ENCODE measurements at regions not wholly inside any gene's neighbourhood (a gene's known extent, or its start where the extent isn't known, plus 50 kb on each side); places are given as distances from the start of the nearest gene placed in this dataset.
"Not testable (repeated sequence)": the region's sequence is repeated elsewhere in the genome, so short reads cannot be mapped to it uniquely, and the experiment has no call there.

- no CpG with 5 or more reads among the region's 7 CpGs for WGBS (ENCODE audit: insufficient coverage, low lambda C conversion rate)
Observed at GRCh38 chr2:10224734-10225133, 78.0 kb upstream of the HPCAL1 start.

GRCh38 chr2:10225291-10226037 lies 77.2 kb upstream of the HPCAL1 start:
- Histone ChIP-seq H3K9me3 (ENCODE audit: control insufficient read depth, low read depth, low read length) (no peaks in the 10 kb centered on the region), H3K4me1 (ENCODE audit: control insufficient read depth, insufficient read depth, low read length) (peaks cover 43% of the 10 kb centered on the region), H3K27me3 (ENCODE audit: control insufficient read depth, insufficient read depth, low read length) (no peaks in the 10 kb centered on the region), H3K4me3 (ENCODE audit: low read length) (no peak overlapping the region), H3K27ac (ENCODE audit: low read length) (peak overlapping the region; percentile 30), H3K36me3 (ENCODE audit: control insufficient read depth, insufficient read depth, low read length) (no peaks in the 10 kb centered on the region)
- WGBS (ENCODE audit: insufficient coverage, low lambda C conversion rate), result no CpG with 5 or more reads among the region's 15 CpGs
- peak; percentile 32 to 70 for DNase-seq

More at GRCh38 chr2:10224734-10225133, 78.0 kb upstream of the HPCAL1 start:
- no peak overlapping the region for H3K27ac ChIP-seq (ENCODE audit: low read length)
- DNase-seq, result no peak
- no peaks in the 10 kb centered on the region for H3K27me3 ChIP-seq (ENCODE audit: control insufficient read depth, insufficient read depth, low read length)
- no peaks in the 10 kb centered on the region for H3K9me3 ChIP-seq (ENCODE audit: control insufficient read depth, low read depth, low read length)
- H3K4me3 ChIP-seq (ENCODE audit: low read length), result no peak overlapping the region
- H3K36me3 ChIP-seq (ENCODE audit: control insufficient read depth, insufficient read depth, low read length), result no peaks in the 10 kb centered on the region
- peaks cover 42% of the 10 kb centered on the region for H3K4me1 ChIP-seq (ENCODE audit: control insufficient read depth, insufficient read depth, low read length)

DNA sequence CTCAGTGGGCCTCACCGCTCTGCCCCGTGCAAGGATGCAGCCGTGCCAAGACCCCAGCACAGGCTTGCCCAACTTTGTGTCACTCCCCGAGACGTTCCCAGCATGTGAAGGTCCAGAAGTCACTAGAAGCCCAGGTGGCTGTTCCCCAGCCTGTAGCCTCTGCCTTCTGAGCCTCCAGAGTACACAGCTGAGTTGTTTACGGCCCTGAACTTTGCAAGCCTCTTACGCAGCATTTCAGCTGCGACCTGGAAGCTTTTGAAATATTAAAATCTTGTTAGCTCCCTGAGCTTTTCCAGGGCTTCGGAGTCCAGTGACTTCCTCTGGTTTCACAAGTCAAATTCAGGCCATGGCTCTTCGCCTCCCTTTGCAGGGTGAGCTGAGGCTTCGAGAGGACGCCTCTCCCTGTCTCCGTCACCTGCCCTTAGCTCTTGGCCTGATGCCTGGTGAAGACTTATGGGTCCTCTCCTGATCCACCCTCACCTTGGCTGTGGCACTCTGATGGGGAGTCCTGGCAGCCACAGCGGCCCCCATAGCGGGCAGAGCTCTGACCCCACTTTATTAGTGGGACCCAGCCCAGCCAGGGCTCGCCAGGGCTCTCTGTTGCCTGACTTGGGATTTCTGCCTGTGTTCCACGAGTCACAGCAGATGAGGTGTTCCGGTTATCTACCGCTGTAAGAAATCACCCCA lies 76.5 kb upstream of the HPCAL1 start:
- WGBS (ENCODE audit: insufficient coverage, low lambda C conversion rate), result no CpG with 5 or more reads among the region's 19 CpGs

DNA sequence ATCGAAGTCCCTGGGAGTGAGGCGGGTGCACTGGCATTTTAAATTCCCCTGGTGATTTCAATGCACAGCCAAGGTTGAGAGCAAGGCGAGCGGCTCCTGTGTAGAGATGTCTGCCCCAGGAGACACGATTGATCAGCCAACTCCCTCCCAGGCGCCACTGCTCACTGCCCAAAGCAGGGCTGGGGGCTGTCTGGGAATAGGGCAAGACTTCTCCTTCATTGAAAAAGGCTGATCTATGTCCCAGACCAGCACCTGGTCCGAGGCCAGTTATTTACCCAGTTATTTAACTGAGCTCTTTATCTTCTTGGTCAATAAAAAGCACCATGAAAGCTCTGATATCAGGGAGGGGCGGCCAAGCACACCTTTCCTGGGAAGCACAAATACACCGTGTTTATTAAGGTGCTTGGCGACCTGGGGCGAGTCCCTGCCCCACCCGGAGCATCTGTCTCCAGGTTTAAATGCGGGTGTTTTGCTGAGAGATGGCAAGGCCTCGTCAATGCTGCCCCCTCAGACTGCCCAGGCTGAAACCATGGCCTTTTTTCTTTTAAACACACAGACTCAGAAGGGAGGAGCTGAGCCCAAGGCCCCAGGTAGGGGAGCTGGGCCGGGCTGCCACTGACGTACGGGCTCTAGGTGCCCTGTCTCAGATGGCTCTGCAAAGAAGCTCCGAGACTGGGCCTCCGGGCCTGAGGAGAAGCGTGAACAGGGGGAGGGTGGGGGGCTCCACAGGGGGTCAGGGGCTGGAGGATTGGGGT lies 73.9 kb upstream of the HPCAL1 start:
- Histone ChIP-seq H3K4me3 (ENCODE audit: low read length) (no peak overlapping the region), H3K9me3 (ENCODE audit: control insufficient read depth, low read depth, low read length) (no peaks in the 10 kb centered on the region), H3K36me3 (ENCODE audit: control insufficient read depth, insufficient read depth, low read length) (no peaks in the 10 kb centered on the region), H3K27ac (ENCODE audit: low read length) (peak overlapping the region; percentile 66), H3K27me3 (ENCODE audit: control insufficient read depth, insufficient read depth, low read length) (no peaks in the 10 kb centered on the region), H3K4me1 (ENCODE audit: control insufficient read depth, insufficient read depth, low read length) (peaks cover 43% of the 10 kb centered on the region)
- 40% methylated on average over 1 of the region's 20 CpGs for WGBS (ENCODE audit: insufficient coverage, low lambda C conversion rate)
- peak; percentile 76 to 92 for DNase-seq

More for the DNA sequence above, 76.5 kb upstream of the HPCAL1 start:
- Histone ChIP-seq H3K4me3 (ENCODE audit: low read length) (no peak overlapping the region), H3K4me1 (ENCODE audit: control insufficient read depth, insufficient read depth, low read length) (peaks cover 43% of the 10 kb centered on the region), H3K27ac (ENCODE audit: low read length) (peak overlapping the region; percentile 30), H3K36me3 (ENCODE audit: control insufficient read depth, insufficient read depth, low read length) (no peaks in the 10 kb centered on the region), H3K9me3 (ENCODE audit: control insufficient read depth, low read depth, low read length) (no peaks in the 10 kb centered on the region), H3K27me3 (ENCODE audit: control insufficient read depth, insufficient read depth, low read length) (no peaks in the 10 kb centered on the region)
- peak; percentile 29 to 72 for DNase-seq

GRCh38 chr2:10229462-10230099 lies 73.1 kb upstream of the HPCAL1 start:
- DNase-seq, result peak in 1 of 2 donors; percentile 43
- Histone ChIP-seq H3K9me3 (ENCODE audit: control insufficient read depth, low read depth, low read length) (no peaks in the 10 kb centered on the region), H3K27me3 (ENCODE audit: control insufficient read depth, insufficient read depth, low read length) (no peaks in the 10 kb centered on the region), H3K4me3 (ENCODE audit: low read length) (no peak overlapping the region), H3K27ac (ENCODE audit: low read length) (peak overlapping the region; percentile 66), H3K36me3 (ENCODE audit: control insufficient read depth, insufficient read depth, low read length) (no peaks in the 10 kb centered on the region), H3K4me1 (ENCODE audit: control insufficient read depth, insufficient read depth, low read length) (peaks cover 43% of the 10 kb centered on the region)
- WGBS (ENCODE audit: insufficient coverage, low lambda C conversion rate), result 100% methylated on average over 1 of the region's 9 CpGs

GRCh38 chr2:10230499-10230898 lies 72.2 kb upstream of the HPCAL1 start:
- no peaks in the 10 kb centered on the region for H3K27me3 ChIP-seq (ENCODE audit: control insufficient read depth, insufficient read depth, low read length)
- peaks cover 39% of the 10 kb centered on the region for H3K4me1 ChIP-seq (ENCODE audit: control insufficient read depth, insufficient read depth, low read length)
- H3K27ac ChIP-seq (ENCODE audit: low read length), result no peak overlapping the region
- no CpG with 5 or more reads among the region's 5 CpGs for WGBS (ENCODE audit: insufficient coverage, low lambda C conversion rate)
- H3K4me3 ChIP-seq (ENCODE audit: low read length), result no peak overlapping the region
- no peaks in the 10 kb centered on the region for H3K36me3 ChIP-seq (ENCODE audit: control insufficient read depth, insufficient read depth, low read length)
- H3K9me3 ChIP-seq (ENCODE audit: control insufficient read depth, low read depth, low read length), result no peaks in the 10 kb centered on the region
- DNase-seq, result no peak

DNA sequence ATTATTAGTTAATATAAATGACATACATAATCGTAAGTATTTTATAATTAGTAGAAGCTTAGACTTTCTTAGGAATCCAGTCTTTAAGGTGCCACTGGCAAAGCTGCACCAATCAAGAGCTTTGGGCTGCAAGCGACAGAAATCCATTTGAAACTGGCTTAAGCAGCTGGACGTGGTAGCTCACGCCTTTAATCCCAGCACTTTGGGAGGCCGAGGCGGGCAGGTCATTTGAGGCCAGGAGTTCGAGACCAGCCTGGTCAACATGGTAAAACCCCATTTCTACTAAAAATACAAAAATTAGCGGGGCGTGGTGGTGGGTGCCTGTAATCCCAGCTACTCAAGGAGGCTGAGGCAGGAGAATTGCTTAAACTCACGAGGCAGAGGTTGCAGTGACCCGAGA lies 71.8 kb upstream of the HPCAL1 start:
- DNase-seq; H3K9me3 ChIP-seq (ENCODE audit: control insufficient read depth, low read depth, low read length); H3K27ac ChIP-seq (ENCODE audit: low read length); H3K36me3 ChIP-seq (ENCODE audit: control insufficient read depth, insufficient read depth, low read length); H3K27me3 ChIP-seq (ENCODE audit: control insufficient read depth, insufficient read depth, low read length); H3K4me3 ChIP-seq (ENCODE audit: low read length): not testable (repeated sequence)
- peaks cover 34% of the 10 kb centered on the region for H3K4me1 ChIP-seq (ENCODE audit: control insufficient read depth, insufficient read depth, low read length)
- no CpG with 5 or more reads among the region's 11 CpGs for WGBS (ENCODE audit: insufficient coverage, low lambda C conversion rate)

- no peaks in the 10 kb centered on the region for H3K36me3 ChIP-seq (ENCODE audit: control insufficient read depth, insufficient read depth, low read length)
- H3K4me3 ChIP-seq (ENCODE audit: low read length), result no peak overlapping the region
- no CpG with 5 or more reads among the region's 14 CpGs for WGBS (ENCODE audit: insufficient coverage, low lambda C conversion rate)
- H3K4me1 ChIP-seq (ENCODE audit: control insufficient read depth, insufficient read depth, low read length), result peaks cover 27% of the 10 kb centered on the region
- no peaks in the 10 kb centered on the region for H3K27me3 ChIP-seq (ENCODE audit: control insufficient read depth, insufficient read depth, low read length)
- H3K9me3 ChIP-seq (ENCODE audit: control insufficient read depth, low read depth, low read length), result no peaks in the 10 kb centered on the region
- no peak overlapping the region for H3K27ac ChIP-seq (ENCODE audit: low read length)
- no peak for DNase-seq
Observed at GRCh38 chr2:10231551-10232085, 71.1 kb upstream of the HPCAL1 start.

- Histone ChIP-seq H3K36me3 (ENCODE audit: control insufficient read depth, insufficient read depth, low read length) (no peaks in the 10 kb centered on the region), H3K27me3 (ENCODE audit: control insufficient read depth, insufficient read depth, low read length) (no peaks in the 10 kb centered on the region), H3K9me3 (ENCODE audit: control insufficient read depth, low read depth, low read length) (no peaks in the 10 kb centered on the region), H3K4me1 (ENCODE audit: control insufficient read depth, insufficient read depth, low read length) (peaks cover 22% of the 10 kb centered on the region), H3K27ac (ENCODE audit: low read length) (no peak overlapping the region), H3K4me3 (ENCODE audit: low read length) (no peak overlapping the region)
- no peak for DNase-seq
- no CpG with 5 or more reads among the region's 23 CpGs for WGBS (ENCODE audit: insufficient coverage, low lambda C conversion rate)
Observed at GRCh38 chr2:10232096-10232815, 70.4 kb upstream of the HPCAL1 start.

All from large intestine (tissue), 3 donors.